AG09309 (cell line): ENCODE measurements at regions not wholly inside any gene's neighbourhood (a gene's known extent, or its start where the extent isn't known, plus 50 kb on each side); places are given as distances from the start of the nearest gene placed in this dataset.

ENCODE experiments used
- DNase-seq: peaks from one replicate; pipeline ENCODE4 v3.0.0-alpha.2; 2010; ENCODE audit warnings: low read depth
- H3K4me3 ChIP-seq: 2 replicates; pipeline ENCODE4 v1.5.1; 2011; ENCODE audit warnings: mild to moderate bottlenecking, low read depth, low read length, moderate library complexity; ENCODE audit not compliant: control insufficient read depth
- TF ChIP-seq, protein P1 (sequence below): IDR thresholded peaks from 2 replicates; pipeline ENCODE4 v1.5.1; 2011; ENCODE audit warnings: mild to moderate bottlenecking, low read depth, low read length, inconsistent platforms; ENCODE audit not compliant: insufficient read depth, control insufficient read depth; ENCODE audit errors: missing control alignments

GRCh38 chr16:54405478-54405877 lies 118.9 kb upstream of the IRX3 start:
- TF ChIP-seq, protein P1, sequence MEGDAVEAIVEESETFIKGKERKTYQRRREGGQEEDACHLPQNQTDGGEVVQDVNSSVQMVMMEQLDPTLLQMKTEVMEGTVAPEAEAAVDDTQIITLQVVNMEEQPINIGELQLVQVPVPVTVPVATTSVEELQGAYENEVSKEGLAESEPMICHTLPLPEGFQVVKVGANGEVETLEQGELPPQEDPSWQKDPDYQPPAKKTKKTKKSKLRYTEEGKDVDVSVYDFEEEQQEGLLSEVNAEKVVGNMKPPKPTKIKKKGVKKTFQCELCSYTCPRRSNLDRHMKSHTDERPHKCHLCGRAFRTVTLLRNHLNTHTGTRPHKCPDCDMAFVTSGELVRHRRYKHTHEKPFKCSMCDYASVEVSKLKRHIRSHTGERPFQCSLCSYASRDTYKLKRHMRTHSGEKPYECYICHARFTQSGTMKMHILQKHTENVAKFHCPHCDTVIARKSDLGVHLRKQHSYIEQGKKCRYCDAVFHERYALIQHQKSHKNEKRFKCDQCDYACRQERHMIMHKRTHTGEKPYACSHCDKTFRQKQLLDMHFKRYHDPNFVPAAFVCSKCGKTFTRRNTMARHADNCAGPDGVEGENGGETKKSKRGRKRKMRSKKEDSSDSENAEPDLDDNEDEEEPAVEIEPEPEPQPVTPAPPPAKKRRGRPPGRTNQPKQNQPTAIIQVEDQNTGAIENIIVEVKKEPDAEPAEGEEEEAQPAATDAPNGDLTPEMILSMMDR: no peak
- H3K4me3 ChIP-seq: no peak overlapping the region
- DNase-seq: no peak

DNA sequence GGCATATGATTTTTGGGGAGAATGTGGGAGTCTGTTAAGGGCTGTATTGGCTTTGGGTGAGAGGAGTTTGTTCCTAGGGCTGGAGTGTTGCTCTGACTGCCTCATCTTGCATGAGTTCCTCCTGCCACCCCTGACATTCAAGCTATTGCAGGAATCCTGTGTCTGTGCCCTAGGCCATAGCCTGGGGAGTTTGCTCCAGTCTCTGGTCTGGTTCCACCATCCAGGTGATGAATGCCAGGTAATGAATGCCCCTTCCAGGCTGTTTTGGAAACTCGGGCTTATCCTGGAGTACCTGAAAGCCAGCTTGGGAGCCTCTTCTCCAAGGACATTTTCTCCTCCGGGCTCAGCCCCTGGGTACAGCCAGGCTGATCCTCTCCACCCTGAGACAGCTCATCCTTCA lies 117.0 kb upstream of the IRX3 start:
- DNase-seq: no peak
- TF ChIP-seq, protein P1: no peak
- no peak overlapping the region for H3K4me3 ChIP-seq

GRCh38 chr16:54402873-54403272 lies 116.3 kb upstream of the IRX3 start:
- no peak for DNase-seq
- TF ChIP-seq, protein P1: no peak
- no peak overlapping the region for H3K4me3 ChIP-seq

- DNase-seq: peak; percentile 35
- TF ChIP-seq, protein P1: no peak
- no peak overlapping the region for H3K4me3 ChIP-seq
Observed at GRCh38 chr16:54402270-54402669, 115.7 kb upstream of the IRX3 start.

- no peak overlapping the region for H3K4me3 ChIP-seq
- no peak for DNase-seq
- TF ChIP-seq, protein P1: no peak
Observed at GRCh38 chr16:54400261-54400660, 113.7 kb upstream of the IRX3 start.

DNA sequence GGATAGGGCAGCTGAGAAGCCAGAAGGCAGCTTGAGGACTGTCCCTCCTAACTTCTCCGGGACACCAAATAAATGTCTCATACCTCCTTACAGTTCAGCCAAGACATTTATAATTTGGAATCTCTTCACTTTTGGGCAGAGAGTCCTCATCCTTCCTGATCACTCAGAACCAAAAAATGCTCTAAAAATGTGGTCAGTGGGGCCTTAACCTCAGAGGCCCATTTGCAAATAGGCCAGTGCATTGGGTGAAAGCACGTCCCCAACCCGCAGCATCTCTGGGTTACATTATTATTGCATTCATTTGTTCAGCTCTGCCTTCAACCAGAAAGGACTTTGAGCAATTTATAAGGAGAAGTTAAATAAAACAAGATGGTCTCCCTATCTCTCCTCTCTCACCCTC lies 112.4 kb upstream of the IRX3 start:
- TF ChIP-seq, protein P1: no peak
- H3K4me3 ChIP-seq: no peak overlapping the region
- peak; percentile 20 for DNase-seq

DNA sequence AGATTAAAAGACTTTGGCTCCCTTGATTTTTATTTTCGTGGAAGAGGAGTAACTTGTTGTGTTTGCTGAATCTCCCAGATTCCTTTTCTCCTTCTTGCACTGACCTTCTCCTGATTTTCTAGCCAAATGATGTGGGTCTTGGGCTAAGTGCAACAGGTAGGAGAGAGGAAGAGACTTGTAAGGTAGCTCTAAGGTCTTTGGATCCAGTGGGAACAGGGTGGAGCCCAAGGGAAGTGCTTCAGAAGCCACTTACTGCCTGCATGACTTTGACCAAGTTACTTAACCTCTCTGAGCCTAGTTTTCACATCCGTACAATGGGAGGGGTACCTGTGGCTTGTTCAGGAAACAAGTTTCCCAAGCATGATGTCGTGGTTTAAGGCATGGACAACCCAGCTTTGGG lies 111.3 kb upstream of the IRX3 start:
- TF ChIP-seq, protein P1: no peak
- no peak overlapping the region for H3K4me3 ChIP-seq

More for the DNA sequence above, 111.3 kb upstream of the IRX3 start:
- DNase-seq: no peak
